HG03571 (cell line): ENCODE measurements at regions not wholly inside any gene's neighbourhood (a gene's known extent, or its start where the extent isn't known, plus 50 kb on each side); places are given as distances from the start of the nearest gene placed in this dataset.

Experiments
- ATAC-seq: cut with Tn5 transposase; IDR thresholded peaks from one replicate; pipeline ENCODE4 v1.9.1; 2021; ENCODE audit not compliant: unreplicated experiment

DNA sequence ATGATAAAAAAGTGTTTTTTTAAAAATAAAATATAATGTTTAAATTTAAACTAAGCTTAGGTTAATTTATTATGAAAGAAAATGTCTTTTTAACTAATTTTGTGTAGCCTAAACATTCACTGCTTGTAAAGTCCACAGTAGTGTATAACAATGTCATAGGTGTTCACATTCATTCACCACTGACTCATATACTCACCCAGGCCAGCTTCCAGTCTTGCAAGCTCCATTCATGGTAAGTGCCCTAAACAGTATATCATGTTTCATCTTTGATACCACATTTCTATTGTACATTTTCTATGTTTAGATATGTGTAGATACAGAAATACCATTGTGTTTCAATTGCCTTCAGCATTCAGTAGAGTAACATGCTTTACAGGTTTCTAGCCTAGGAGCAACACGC lies 530.3 kb downstream of the EPHA5 start:
- ATAC-seq, result no peak

DNA sequence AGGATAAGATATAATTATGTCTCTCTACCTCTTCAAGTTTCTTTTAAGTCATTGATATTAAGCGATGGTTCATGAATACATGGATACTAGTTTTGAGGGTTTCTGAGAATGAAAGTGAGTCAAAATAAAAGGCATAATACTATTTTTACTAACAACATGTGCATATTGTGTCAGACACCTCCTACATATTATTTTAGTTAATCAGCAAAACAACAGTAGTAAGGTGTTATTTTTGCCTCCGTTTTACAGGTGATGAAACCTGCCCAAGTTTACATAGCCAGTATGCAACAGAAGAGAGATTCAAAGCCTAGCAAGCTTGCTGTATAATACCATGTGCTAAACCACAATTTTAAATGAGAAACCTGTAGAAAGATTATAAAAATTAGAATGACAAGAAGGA lies 544.1 kb downstream of the EPHA5 start:
- ATAC-seq, result no peak

DNA sequence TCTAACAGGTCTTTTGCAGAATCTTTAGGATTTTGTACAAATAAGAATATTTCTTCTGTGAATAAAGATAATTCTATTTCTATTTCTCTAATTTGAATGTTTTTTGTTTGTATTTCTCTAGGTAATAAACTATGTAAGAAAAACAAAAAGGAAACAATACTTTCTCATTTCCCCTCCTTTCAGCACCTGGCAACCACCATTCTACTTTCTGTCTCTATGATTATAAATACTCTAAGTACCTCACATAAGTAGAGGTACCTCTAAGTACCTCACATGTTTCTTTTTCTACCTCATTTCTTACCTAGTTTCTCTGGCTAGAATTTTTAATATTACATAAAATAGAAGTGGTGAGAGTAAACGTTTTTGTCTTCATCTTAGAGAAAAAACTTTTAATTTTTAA lies 550.0 kb downstream of the EPHA5 start:
- ATAC-seq, result no peak

DNA sequence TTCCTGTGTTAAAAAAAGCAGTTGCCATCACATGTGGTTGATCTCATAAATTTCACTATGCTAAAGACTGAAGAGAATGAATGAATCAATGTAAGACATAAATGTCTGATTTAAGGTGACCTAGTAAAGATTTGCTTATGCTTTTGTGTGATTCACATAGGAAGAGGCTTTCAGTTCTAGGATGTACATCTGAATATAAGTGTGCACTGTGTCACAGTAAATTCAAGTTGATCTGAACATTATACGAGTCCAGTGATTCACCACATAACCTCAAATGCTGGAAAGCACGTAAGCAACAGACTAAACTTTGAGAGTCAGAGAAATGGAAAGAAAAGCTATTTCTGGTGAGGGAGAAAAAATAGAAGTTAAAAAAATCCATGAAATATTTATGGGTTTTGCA lies 567.9 kb downstream of the EPHA5 start:
- ATAC-seq, result no peak

DNA sequence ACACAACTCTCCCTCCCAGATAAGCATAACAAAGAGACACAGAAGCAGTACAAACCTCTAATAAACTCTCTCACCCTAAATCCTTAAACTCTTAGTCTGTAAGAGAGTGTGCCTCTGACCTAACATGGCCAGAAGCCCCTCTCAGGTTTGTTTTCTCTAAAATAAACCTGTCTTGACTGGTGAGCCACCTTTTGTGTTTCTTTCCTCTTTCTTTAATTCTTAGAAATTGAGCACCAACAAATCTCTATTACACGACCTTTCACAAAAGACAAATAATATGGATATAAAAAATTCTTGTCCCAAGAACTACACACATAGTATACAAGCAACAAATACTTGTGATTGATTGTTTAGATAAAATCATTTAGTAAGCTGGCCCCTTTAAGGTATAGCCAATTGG lies 573.7 kb downstream of the EPHA5 start:
- ATAC-seq, result no peak

DNA sequence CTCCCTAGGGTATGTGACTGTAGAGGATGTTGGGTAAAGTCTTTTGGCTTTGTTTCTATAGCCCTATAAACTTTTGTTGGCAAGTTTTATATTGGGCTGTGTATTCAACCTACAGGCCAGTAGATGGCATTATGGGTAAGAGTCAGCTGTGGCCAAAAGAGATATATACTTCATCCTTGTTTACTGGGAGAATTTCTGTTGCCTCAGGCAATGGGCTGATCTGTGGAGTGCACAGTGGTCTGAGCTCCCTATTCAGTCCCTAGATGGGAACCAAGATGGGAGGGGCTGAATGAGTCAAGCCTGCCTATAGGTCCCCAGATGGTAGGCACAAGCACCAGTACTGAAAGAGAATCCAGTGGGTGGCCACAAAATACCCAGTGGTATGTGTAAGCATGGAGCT lies 580.6 kb downstream of the EPHA5 start:
- ATAC-seq, result no peak

DNA sequence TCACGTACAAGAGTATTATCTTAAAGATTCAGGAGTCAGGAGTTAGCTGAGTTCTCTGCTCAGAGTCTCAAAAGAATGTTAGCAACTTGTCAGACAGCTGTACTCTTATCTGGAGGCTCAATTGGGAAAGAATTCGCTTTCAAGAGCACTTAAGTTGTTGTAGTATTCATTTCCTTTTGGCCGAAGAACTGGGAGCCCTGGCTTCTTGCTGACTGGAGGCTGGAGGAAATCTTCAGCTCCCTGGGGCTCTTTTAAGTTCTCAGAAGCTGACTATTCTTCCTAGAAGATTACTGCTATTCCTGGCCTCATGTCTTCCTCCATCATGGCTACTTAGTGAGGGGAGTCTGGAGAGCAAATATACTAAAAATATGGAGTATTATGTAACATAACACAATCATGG lies 587.2 kb downstream of the EPHA5 start:
- ATAC-seq, result no peak

DNA sequence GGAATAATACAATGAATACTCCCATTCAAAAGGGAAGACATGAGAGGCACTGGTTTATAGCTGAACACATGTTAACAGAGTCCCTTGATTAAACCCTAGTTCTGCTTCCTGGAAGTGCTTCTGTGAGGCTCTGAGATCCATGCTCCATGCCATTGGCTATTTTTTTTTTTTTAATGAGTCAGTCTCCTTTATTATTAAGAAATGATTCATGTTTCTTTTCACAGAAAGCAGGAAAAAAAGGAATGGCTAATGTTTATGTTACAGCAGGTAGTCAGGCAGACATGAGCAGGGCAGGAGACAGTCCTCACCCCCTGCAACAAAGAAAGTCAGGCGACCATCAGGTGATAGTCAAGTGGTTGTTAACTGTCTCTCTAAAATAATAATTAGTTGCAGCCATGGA lies 598.7 kb downstream of the EPHA5 start:
- ATAC-seq, result no peak

DNA sequence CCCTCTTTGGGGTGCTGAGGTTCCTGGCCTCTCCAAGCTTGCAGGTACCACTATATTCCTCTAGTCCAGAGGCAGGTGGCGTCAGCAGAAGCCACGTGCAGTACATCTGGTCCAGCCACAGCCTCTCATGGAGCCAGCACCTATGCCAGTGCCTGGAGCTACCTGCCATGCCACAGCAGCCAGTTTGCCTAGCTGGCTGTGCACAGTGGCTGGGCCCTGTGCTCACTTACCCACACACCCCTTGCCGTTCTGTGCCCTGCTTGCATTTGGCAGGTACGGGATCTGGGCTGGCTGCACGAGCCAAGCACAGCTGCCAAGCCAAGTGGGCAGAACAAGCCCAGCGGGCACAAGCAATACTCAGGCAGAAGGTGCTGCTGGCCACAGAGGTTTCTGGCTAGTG lies 601.1 kb downstream of the EPHA5 start:
- no peak for ATAC-seq

DNA sequence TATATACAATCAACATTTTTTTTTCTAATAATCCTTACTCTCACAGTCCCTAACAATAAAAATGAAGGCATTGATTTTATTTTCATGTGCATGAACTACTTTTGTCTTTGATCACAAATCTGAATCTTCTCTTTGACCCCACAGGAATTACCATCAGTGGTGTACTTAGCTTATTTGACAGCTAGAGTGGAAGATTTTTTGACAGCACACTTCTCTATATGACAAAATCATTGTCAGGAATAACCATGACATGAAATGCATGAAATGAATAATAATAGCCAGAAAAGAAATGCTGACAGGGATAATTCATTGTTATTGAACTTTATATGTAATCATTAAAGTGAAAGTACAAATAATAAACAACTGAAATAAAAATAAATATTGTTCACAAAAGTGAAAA lies 604.2 kb downstream of the EPHA5 start:
- ATAC-seq, result no peak

DNA sequence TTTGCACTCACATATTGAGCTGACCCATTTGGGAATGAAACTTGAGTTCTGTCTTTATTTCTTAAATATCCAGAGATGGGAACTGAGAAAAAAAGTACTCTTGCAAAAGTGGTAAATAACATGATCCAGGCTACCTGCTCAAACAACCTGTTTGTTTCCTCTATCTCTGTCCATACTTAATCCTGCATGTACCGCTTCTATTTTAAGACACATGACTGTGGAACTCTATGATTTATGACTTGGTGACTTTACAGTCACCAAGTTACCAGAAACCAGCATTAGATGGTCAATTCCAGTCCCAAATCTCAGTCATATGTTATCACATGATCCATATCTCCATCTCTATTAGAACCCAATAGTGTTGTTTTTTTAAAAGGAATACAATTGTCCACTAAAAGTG lies 606.7 kb downstream of the EPHA5 start:
- ATAC-seq, result no peak

DNA sequence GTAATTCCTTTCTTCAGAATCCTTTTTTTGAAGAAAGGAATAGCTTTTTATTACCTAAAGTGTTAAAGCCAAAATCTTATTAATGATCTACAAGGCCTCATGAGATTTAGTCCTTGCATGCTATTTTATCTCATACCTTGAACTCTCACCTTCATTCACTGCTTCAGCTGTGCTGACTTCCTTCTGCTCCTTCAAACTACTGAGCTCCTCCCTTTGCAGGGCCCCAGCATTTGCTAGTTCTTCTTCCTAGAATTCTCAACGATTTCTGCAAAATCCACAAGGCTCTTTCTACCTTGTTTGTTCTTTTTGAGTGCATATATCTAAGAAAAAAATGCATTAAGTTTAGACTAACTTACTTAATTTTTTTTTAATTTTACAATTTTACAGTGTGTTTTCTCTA lies 619.5 kb downstream of the EPHA5 start:
- ATAC-seq, result no peak

DNA sequence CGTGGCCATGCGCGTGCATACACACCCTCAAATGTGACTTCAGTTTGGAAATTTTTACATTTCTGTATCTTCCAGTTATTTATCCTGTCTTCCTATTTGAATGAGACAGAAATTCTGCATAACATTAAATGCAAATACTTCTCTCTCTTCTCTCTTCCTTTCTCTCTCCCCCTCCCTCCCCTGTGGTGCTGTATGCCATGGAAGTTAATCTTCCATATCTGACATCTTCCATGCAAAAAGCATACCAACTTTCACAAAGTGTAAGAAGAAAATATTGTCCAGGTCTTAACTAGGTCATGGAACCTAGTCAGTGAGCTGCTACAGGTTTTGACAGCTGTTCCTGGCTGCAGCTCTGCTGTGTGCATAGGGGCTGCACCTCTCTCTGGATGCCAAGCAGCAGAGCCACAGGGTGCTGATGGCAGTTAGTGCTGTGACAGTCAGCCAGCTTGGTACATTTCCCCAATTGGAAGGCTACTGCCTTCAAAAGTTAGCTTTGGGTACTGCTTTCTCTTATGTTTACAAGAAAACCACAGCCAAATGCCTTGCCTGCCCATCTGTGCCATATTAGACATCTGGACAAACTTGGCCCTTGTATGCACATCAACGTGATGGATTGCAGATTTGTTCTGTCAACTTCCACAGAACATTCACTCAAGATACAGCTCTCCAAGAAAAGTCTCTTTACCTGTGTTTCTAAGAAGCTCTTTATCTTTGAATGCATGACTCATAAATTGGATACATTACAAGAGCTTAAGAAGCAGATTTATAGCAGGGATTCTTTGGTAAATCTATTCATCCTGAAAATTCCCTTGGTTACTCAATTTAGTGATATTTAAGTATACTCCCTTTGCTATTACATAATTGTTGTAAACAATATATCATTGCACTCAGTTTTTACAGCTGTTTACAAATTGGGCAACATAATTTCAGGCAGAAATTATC lies 623.8 kb downstream of the EPHA5 start:
- ATAC-seq, result no peak

DNA sequence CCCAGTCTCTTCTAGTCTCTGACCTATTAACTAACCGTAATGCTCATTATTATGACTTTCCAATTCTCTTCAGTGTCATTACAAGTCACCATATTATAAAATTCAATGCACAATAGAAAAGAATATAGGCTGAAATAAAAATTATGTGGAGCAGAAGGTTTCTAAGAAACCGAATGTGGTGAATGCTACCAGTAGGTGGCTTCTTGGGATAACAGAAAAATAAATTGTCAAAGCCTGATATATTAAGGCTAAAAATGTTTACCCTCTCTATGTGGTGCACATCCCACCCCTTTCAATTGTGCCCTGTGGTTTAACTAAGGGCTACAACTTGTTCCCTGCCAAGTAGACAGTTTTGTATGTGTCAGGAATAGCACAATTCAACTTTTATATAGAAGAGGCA lies 624.6 kb upstream of the TECRL start:
- no peak for ATAC-seq

DNA sequence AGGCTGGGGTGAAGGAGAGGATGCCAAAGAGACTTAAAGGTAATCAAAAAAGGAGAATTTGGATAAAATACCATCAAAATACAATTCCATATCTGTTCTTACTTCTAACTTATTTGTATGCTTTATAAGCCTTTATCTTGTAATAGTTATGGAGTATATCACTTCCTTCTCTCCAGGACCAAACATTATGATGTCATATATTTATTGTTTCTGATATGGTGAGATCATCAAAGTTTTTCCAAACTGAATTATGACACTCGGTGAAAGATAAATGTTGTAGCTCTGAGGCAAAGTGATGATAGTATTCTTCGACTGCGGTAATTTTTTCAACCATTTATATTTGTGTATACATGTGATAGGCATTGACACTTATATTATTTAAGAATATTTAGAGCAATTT lies 619.3 kb upstream of the TECRL start:
- ATAC-seq, result no peak

DNA sequence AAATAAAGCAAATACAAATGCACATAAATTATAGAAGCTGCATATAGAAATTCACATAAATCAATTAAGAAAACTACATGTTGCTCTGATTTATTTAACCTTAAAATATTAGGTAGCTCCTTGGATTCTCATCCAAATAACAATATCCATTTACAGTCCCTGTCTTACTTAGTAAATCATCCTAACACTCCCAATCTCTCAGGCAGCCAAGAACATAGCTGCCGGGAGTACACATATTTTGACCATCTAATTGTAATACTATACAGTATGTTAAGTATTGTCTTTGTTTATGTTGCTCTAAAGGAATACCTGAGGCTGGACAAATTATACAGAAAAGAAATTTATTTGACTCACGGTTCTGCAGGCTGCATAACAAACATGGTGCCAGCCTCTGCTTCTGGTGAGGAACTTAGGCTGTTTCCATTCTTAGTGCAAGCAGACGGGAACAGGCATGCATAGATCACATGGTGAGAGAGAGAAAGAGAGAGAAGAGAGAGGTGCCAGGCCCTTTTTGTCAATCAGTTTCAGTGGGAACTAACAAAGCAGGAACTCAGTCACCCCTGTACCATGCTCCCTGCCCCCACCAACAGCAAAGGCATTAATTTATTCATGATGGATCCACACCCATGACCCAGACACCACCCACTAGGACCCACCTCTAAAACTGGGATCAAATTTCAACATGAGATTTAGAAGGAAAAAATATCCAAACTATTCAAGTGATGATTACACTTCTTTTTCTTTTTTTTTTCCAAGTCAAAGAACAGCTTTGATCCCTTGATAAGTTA lies 614.8 kb upstream of the TECRL start:
- no peak for ATAC-seq

DNA sequence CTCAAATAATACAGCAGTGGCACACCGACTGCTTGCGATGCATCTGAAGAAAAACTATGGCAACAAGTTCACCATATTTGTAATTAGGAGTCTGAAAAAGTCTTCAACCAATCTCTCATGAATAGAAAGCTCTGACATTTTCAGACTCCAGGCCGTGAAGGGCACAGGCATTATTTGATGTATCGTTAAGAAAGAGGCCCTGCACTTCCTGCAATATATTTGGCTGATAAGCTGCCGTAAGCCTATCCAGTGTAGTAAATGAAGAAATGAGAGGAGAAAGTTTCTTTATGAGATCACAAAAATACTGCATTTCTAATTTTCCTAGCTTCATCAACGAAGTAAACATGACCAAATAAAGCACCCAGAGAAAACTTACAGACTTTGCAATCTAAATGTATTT lies 613.8 kb upstream of the TECRL start:
- ATAC-seq, result no peak

DNA sequence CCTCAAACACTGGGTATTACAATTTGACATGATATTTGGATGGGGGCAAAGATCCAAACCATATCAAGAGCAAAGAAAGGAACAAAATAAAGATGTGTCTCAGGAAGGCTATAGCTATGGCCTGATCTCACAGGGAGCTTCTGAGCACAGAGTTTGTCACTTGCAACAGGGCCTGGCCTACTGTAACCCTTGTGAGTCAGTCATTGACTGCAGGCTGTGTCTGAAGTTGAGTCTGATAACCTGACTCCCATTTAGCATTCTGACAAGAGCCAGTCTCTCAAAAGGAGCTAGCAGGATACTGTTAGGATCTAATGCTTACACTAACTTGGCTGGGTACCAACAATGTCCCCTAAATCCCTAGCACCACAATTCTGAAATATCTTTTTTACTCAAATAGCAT lies 612.5 kb upstream of the TECRL start:
- no peak for ATAC-seq

DNA sequence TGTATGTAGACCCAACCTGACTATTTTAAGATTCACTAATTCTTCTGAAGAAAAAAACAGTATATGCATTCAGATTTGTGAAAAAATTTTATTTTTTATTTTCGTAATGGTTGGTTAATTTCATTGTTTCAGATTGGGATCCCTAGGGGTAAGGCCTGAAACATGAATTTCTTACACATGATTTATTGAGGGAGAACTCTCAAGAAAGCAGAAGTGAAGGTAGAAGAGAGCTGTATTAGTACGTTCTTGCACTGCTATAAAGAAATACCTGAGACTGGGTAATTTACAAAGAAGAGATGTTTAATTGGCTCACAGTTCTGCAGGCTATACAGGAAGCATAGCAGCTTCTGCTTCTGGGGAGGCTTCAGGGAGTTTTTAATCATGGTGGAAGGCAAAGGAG lies 611.9 kb upstream of the TECRL start:
- no peak for ATAC-seq

DNA sequence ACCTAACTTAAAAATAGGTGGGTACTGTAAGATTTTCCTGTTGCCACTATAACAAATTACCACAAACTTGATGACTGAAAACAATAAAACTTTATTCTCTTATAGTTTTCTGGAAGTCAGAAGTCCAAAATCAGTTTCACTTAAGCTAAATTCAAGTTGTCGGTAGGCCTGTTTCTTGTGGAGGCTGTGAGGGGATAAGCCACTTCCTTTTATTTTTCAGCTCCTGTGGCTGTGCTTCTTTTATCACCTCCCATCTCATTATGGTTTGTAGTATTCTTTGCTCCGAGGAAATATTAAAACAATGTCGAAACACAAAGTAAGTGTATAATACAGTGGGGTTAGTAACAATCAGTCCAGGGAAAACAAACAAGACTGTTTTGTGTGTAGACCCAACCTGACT lies 610.5 kb upstream of the TECRL start:
- no peak for ATAC-seq

DNA sequence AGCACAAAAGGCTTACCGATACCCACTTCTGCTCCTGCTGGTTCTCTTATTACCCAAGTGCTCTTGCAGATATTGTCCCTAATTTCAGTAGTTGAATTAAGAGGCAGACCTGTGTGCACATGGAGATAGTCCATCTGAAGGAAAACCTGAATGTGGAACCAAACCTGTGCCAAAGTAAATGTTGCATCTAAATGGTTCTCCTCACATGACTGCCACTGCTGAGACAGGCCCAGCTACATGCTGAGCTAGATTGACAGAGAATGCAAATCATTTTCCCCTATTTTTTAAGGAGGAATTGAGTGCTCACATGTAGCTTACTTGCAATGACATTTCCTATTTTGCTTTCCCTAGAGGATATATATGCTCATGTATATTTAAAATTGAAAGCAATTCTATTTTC lies 609.1 kb upstream of the TECRL start:
- no peak for ATAC-seq

DNA sequence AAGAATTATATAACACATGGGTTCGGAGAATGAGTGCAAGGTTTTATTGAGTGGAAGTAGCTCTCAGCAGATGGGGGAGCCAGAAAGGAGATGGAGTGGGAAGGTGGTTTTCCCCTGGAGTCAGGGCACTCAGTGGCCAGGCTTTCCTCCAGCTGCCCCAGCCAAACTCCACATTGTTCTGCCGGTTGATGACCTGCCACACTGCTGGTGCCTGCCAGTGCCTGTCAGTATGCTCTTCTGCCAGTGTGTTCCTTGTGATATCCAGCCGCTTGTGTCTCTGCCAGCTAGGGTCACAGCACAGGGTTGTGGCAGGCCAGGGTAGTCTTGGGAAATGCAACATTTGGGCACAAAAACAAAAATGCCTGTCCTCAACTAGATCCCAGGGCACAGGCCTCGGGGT lies 604.8 kb upstream of the TECRL start:
- ATAC-seq, result no peak
